GM12891 (cell line): ENCODE measurements at regions not wholly inside any gene's neighbourhood (a gene's known extent, or its start where the extent isn't known, plus 50 kb on each side); places are given as distances from the start of the nearest gene placed in this dataset.
A peak's percentile ranks its signal among the peaks of the same experiment; 100 is the strongest.

Experiments used
- DNase-seq: peaks from one replicate; pipeline ENCODE4 v3.0.0; 2011; ENCODE audit warnings: low spot score; ENCODE audit not compliant: insufficient read length
- FAIRE-seq: peaks from 2 replicates; lab custom pipeline; 2011; peaks lifted over from hg19 to GRCh38; lab: Jason Lieb, UNC
- PAX5 ChIP-seq: IDR thresholded peaks from 2 replicates; pipeline ENCODE4 v1.6.1; 2011; ENCODE audit warnings: low read length, moderate library complexity, mild to moderate bottlenecking; ENCODE audit not compliant: insufficient read depth, severe bottlenecking
- POLR2A ChIP-seq: IDR thresholded peaks from 2 replicates; pipeline ENCODE4 v1.6.1; 2011; ENCODE audit warnings: low read depth, low read length, control low read depth
- POLR2AphosphoS5 ChIP-seq: IDR thresholded peaks from 2 replicates; pipeline ENCODE4 v1.6.1; 2011; ENCODE audit warnings: low read depth, low read length, control low read depth
- POU2F2 ChIP-seq: IDR thresholded peaks from 2 replicates; pipeline ENCODE4 v1.6.1; 2011; ENCODE audit warnings: low read depth, mild to moderate bottlenecking, control low read depth, low read length, moderate library complexity
- SPI1 ChIP-seq: IDR thresholded peaks from 2 replicates; pipeline ENCODE4 v1.6.1; 2011; ENCODE audit warnings: low read depth, low read length, control low read depth
- TAF1 ChIP-seq: IDR thresholded peaks from 2 replicates; pipeline ENCODE4 v1.6.1; 2011; ENCODE audit warnings: low read depth, low read length, control low read depth

GRCh38 chr6:90406957-90407356 lies 110.3 kb upstream of the BACH2 start:
- FAIRE-seq = no peak
- no peak for TF ChIP-seq TAF1
- no peak for TF ChIP-seq POLR2AphosphoS5
- TF ChIP-seq POU2F2 = no peak
- no peak for TF ChIP-seq PAX5
- TF ChIP-seq SPI1 = no peak
- TF ChIP-seq POLR2A = no peak
- DNase-seq = no peak

GRCh38 chr6:90406142-90406794 lies 109.6 kb upstream of the BACH2 start:
- DNase-seq (no peak), FAIRE-seq (no peak)
- TF ChIP-seq POLR2AphosphoS5 (no peak), TAF1 (no peak), POLR2A (no peak), SPI1 (no peak), POU2F2 (no peak), PAX5 (no peak)

- FAIRE-seq (no peak), DNase-seq (no peak)
- no peak for TF ChIP-seq TAF1
These were observed 107.1 kb upstream of the BACH2 start for GRCh38 chr6:90403489-90404381.

- no peak for FAIRE-seq
- TF ChIP-seq PAX5 (no peak), POLR2A (no peak), SPI1 (no peak), POLR2AphosphoS5 (no peak), TAF1 (no peak), POU2F2 (no peak)
- no peak for DNase-seq
These were observed 106.2 kb upstream of the BACH2 start for GRCh38 chr6:90402831-90403192.

GRCh38 chr6:90401933-90402830 lies 105.5 kb upstream of the BACH2 start:
- FAIRE-seq = no peak
- TF ChIP-seq TAF1 (no peak), POU2F2 (no peak), SPI1 (no peak), POLR2A (no peak), PAX5 (no peak), POLR2AphosphoS5 (no peak)
- no peak for DNase-seq

GRCh38 chr6:90399970-90400369 lies 103.3 kb upstream of the BACH2 start:
- TF ChIP-seq PAX5 = no peak
- TF ChIP-seq SPI1 = no peak
- no peak for TF ChIP-seq POLR2AphosphoS5
- TF ChIP-seq TAF1 = no peak
- no peak for TF ChIP-seq POU2F2
- TF ChIP-seq POLR2A = no peak
- FAIRE-seq = no peak
- DNase-seq = no peak

GRCh38 chr6:90397929-90398674 lies 101.5 kb upstream of the BACH2 start:
- DNase-seq (no peak), FAIRE-seq (no peak)
- no peak for TF ChIP-seq TAF1
- TF ChIP-seq POLR2A = no peak
- no peak for TF ChIP-seq SPI1
- no peak for TF ChIP-seq POU2F2
- no peak for TF ChIP-seq POLR2AphosphoS5
- TF ChIP-seq PAX5 = no peak

GRCh38 chr6:90397047-90397446 lies 100.4 kb upstream of the BACH2 start:
- TF ChIP-seq POLR2A (no peak), TAF1 (no peak), POLR2AphosphoS5 (no peak), SPI1 (no peak), POU2F2 (no peak), PAX5 (no peak)
- DNase-seq = no peak
- FAIRE-seq = no peak

GRCh38 chr6:90393232-90393884 lies 96.7 kb upstream of the BACH2 start:
- FAIRE-seq = peak; percentile 33
- no peak for DNase-seq
- no peak for TF ChIP-seq POLR2A
- no peak for TF ChIP-seq TAF1
- TF ChIP-seq POU2F2 = no peak
- TF ChIP-seq POLR2AphosphoS5 = no peak
- no peak for TF ChIP-seq SPI1
- TF ChIP-seq PAX5 = no peak
